Activated T-cell treated with anti-CD3 and anti-CD28 coated beads for 48 hours (primary cell): ENCODE measurements at regions not wholly inside any gene's neighbourhood (a gene's known extent, or its start where the extent isn't known, plus 50 kb on each side); places are given as distances from the start of the nearest gene placed in this dataset.

Experiments
- DNase-seq: peaks from one replicate; pipeline ENCODE4 v3.0.0-alpha.2; 2020; ENCODE audit warnings: low read depth

DNA sequence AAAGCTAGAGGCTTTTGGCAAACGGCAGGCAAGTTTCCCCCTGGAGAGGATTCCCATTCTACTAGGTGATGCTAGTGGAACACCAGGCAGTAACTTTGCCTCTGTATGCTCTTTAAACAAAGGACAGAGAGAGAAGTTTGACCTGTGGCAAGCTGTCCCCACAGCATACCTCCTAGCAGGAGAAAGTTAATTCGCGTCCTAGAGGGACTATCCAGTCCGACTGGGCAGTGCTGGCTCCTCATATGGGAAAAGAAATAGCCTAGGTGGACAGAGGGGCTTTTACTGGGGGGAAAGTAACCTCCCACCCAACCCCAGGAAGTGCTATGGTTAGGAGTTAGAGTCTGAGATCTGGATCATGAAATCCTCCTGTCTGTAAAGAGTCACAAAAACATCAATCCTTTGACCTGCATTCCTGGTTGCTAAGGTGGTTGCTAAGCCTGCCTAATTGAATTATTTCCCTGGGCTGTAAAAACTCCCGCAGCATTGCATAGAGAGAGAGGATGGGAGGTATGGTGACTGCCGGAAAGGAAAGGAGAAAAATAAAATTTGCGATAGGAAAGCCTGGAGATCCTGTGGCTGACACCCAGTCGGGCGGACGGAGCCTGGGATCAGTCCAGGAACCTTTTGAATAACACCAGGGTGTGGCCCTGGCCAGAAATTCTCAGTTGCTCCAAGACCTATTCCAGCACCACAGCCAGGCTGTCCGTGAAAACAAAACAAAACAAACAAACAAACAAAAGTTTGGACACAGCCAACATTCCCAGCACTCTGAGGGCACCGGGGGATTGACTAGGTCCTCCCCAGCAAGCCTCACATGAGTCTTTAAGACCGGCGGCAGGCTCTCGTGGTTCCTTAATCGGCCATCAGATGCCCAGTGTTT, 67.7 kb upstream of the ATP11B start:
- DNase-seq: no peak

GRCh38 chr3:182726258-182727142, 66.8 kb upstream of the ATP11B start:
- no peak for DNase-seq

GRCh38 chr3:182728238-182728637, 65.1 kb upstream of the ATP11B start:
- no peak for DNase-seq

- DNase-seq: no peak
These were observed 63.2 kb upstream of the ATP11B start for GRCh38 chr3:182729903-182730674.

- DNase-seq: no peak
These were observed 62.6 kb upstream of the ATP11B start for GRCh38 chr3:182730675-182731042.

GRCh38 chr3:182731764-182732163, 61.5 kb upstream of the ATP11B start:
- DNase-seq: no peak

DNA sequence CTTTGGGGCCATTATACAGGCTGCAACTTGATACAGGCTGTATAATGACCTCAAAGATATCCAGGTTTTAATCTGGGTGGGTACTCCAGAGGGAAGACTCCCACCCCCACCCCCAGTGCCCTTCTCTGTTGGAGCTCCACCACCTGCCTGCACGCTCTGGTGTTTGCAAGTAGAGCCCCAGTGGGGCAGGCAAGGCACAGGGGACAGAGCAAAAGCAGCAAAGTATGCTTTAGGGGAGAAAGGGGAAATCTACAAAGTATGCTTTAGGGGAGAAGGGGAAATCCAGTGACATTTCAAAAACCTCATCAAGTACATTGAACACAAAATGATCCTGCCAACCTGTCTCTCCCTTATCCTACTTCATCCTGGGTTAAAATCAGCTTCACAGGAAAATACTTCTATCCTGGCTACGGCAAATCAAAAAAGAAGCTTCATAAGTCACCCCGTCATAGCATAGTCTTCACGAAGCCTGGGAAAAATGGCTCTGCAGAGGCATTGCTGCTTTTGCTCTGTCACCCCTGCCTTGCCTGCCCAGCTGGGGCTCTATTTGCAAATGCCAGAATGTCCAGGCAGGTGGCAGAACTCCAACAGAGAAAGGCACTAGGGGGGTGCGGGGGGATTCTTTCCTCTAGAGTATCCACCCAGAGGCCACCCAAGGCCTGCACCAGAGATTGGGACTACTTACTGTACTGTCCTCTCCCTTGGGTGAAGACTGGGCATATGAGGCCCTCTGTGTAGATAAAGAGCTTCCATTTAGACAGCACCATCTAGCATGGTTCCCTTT, 60.9 kb upstream of the ATP11B start:
- no peak for DNase-seq

DNA sequence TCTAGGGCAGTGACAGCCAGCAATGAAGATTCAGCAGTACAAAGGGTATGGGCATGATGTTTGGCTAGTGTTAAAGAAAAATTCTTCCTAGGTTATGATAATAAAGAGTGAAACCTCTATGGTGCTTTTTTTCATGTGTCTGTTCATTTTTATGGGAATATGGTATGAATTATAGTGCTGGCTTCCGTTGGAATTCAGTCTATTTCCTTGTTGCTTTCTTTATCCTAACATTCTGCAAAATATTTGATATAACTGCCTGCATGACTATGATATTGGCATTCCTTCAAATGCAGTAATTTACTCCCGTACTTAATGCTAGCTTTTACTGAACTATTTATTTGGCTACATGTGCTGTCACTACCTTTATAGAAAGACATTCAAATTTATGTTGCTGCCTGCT, 57.6 kb upstream of the ATP11B start:
- no peak for DNase-seq

- no peak for DNase-seq
These were observed 55.5 kb upstream of the ATP11B start for GRCh38 chr3:182737825-182738224.

DNA sequence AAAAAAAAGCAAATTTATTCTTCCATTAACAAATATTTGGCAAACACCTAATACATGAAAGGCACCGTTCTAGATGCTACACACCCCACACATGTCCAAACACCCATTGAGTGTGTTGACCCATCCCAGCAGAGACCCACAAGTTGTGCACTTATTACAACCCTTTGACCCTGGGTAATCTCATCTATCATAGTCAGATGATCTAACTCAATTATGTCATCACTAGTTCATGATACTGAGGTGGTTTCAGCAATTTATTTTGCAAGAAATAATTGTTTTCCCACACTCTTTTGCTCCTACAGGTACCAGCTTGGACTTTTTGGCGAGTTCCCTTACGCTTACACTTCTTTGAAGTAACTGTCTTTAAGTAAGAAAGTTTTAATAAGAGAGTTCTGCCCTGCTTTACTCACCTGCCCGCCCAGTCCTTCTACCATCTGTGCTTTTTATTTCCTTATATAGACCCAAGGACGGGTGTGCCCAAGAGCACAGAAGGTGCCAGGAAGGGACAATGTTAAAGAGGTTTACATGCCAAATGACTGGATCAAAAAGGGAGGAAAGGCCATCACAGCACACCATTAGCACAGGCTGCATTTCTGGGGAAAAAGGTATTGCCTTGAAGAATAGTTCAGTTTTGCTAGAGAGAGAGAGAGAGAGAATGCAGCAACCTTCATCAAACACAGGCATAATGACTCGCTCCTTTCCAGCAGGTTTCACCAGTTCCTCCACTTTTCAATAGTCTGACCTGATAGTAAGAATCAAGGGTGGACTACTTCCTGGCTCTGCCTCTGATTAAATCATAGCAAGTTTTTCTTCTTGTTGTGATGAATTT, 54.5 kb upstream of the ATP11B start:
- DNase-seq: no peak

- DNase-seq: no peak
These were observed 53.7 kb upstream of the ATP11B start for GRCh38 chr3:182739619-182740018.

GRCh38 chr3:182740710-182741109, 52.6 kb upstream of the ATP11B start:
- DNase-seq: no peak

DNA sequence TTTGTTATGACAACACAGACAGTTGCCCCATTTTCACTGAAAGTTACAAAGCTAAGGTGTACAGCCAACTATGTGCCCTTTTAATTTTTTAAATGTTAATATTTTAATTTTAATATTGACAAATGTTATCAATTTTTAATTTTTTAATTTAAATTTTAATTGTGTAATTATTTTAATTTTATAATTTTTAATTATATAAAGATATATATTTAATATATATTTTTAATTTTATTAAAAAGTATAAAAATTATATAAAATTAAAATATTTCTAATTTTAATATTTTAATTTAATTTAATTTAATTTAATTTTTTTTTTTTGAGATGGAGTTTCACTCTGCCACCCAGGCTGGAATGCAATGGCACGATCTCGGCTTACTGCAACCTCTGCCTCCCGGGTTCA, 52.1 kb upstream of the ATP11B start:
- DNase-seq: no peak
